ENCODE measurements at regions not wholly inside any gene's neighbourhood (a gene's known extent, or its start where the extent isn't known, plus 50 kb on each side); places are given as distances from the start of the nearest gene placed in this dataset.

GRCh38 chr4:119774840-119775239 lies 146.2 kb upstream of the PDE5A start:
- WGBS (ENCODE audit: insufficient coverage, low coverage, missing lambda C conversion rate), result 0% methylated on average over 1 of the region's 2 CpGs
- H3K9ac ChIP-seq (ENCODE audit: insufficient read depth in 1 of 2, low read depth in 2 of 2, low read length in 2 of 2), result no peak overlapping the region
- no peak for TF ChIP-seq TEAD4 (IDR thresholded peaks at IDR 0.05; ENCODE audit: low read length)
- no peak for TF ChIP-seq TEAD4 (CRISPR knock-in tag; IDR thresholded peaks at IDR 0.05; ENCODE audit: borderline replicate concordance)
- TF ChIP-seq TCF7 (IDR thresholded peaks at IDR 0.05; ENCODE audit: borderline replicate concordance), result no peak
- no peak for TF ChIP-seq MCM3 (IDR thresholded peaks at IDR 0.05)
- no peak for TF ChIP-seq SRSF7 (optimal IDR thresholded peaks at IDR 0.05; ENCODE audit: low read depth, low read length)
- no peak for TF ChIP-seq ZKSCAN3 (CRISPR knock-in tag; IDR thresholded peaks at IDR 0.05)
- TF ChIP-seq NCOA2 (IDR thresholded peaks at IDR 0.05; ENCODE audit: partially characterized antibody in 2 of 2), result no peak
- no peak for TF ChIP-seq PBX2 (CRISPR knock-in tag; IDR thresholded peaks at IDR 0.05; ENCODE audit: low read depth)
- TF ChIP-seq PBX2 (tag; conservative IDR thresholded peaks at IDR 0.05; ENCODE audit: low read depth), result no peak
- no peak for TF ChIP-seq RNF2 (IDR thresholded peaks at IDR 0.05)
- TF ChIP-seq EHMT2 (IDR thresholded peaks at IDR 0.05), result no peak
- no peak for TF ChIP-seq MECOM (CRISPR knock-in tag; IDR thresholded peaks at IDR 0.05)
- TF ChIP-seq ZNF551 (CRISPR knock-in tag; IDR thresholded peaks at IDR 0.05), result no peak
- no peak for TF ChIP-seq SETDB1 (IDR thresholded peaks at IDR 0.05; ENCODE audit: low read length)
- TF ChIP-seq DDX20 (tag; IDR thresholded peaks at IDR 0.05; ENCODE audit: low read depth), result no peak
- no peak for TF ChIP-seq ZNF395 (CRISPR knock-in tag; IDR thresholded peaks at IDR 0.05)
- no peak for TF ChIP-seq ZNF717 (CRISPR knock-in tag; IDR thresholded peaks at IDR 0.05)
- no peak for TF ChIP-seq PRMT5 (CRISPR knock-in tag; IDR thresholded peaks at IDR 0.05)
- TF ChIP-seq KLF16 (IDR thresholded peaks at IDR 0.05), result no peak
- no peak for TF ChIP-seq SP2 (IDR thresholded peaks at IDR 0.05; ENCODE audit: extremely low read depth, low read depth, low read length, poor library complexity, severe bottlenecking)

More at GRCh38 chr4:119774840-119775239, 146.2 kb upstream of the PDE5A start:
- Histone ChIP-seq H3K27me3 (ENCODE audit: control insufficient read depth in 2 of 2, insufficient read depth in 2 of 2, low read length in 2 of 2) (no peaks in the 10 kb centered on the region), H3K36me3 (ENCODE audit: control insufficient read depth, insufficient read depth, low read length) (no peaks in the 10 kb centered on the region), H3K27ac (ENCODE audit: extremely low read depth, low read depth, low read length) (no peak overlapping the region), H3K79me2 (ENCODE audit: control insufficient read depth, insufficient read depth, low read length) (no peaks in the 10 kb centered on the region), H3K4me3 (no peak overlapping the region), H3K4me1 (replicated peaks in 1 of 2; ENCODE audit: control insufficient read depth in 2 of 2, insufficient read depth in 2 of 2, low read length in 2 of 2) (no peaks in the 10 kb centered on the region), H2AFZ (ENCODE audit: low read depth, low read length) (no peak overlapping the region), H3K9me1 (ENCODE audit: control insufficient read depth, insufficient read depth, low read length) (no peaks in the 10 kb centered on the region), H3K4me2 (ENCODE audit: insufficient read depth, low read length) (no peak overlapping the region), H4K20me1 (replicated peaks; ENCODE audit: control insufficient read depth, insufficient read depth, low read length) (no peaks in the 10 kb centered on the region), H3K9me3 (replicated peaks; ENCODE audit: control insufficient read depth, insufficient read depth, low read depth, low read length) (no peaks in the 10 kb centered on the region)
- ChIA-PET CTCF (ENCODE audit: low intra/inter-chr PET ratio) (no interaction called here), POLR2A (no interaction called here)
- DNase-seq (ENCODE audit: extremely low read depth in 1 of 4, low spot score in 3 of 4), result no peak
- no peak for FAIRE-seq
- no TSS peak for BruUV-seq (replicated peaks)
- in situ Hi-C loops (cut with MboI) (no loop called here), intact Hi-C loops (cut with micrococcal nuclease) (no loop called here)
- ATAC-seq, result no peak

Data from K562 (cell line).